HCT116 (cell line): ENCODE measurements at regions not wholly inside any gene's neighbourhood (a gene's known extent, or its start where the extent isn't known, plus 50 kb on each side); places are given as distances from the start of the nearest gene placed in this dataset.
A peak's percentile ranks its signal among the peaks of the same experiment; 100 is the strongest.

ENCODE experiments used
- ATAC-seq: fragments of 200-7000 bp; cut with Tn5 transposase; 2 replicates; pipeline ENCODE4 v1.9.1; 2020; ENCODE audit warnings: mild to moderate bottlenecking, moderate library complexity
- BruUV-seq: library from RNA; stranded (reverse); fragments of 400-500 nt; replicated peaks from 2 replicates; lab custom pipeline; 2021; lab: Mats Ljungman, UMichigan
- CTCF ChIA-PET: fragments of 300-600 bp; sonication (Branson Sonifier 250); formaldehyde crosslinking; loops from one replicate; lab custom pipeline; 2021; ENCODE audit warnings: antibody characterized with exemption; lab: Charles Lee
- POLR2A ChIA-PET: fragments of 300-600, 350-600 bp; sonication (Branson Sonifier 250); formaldehyde crosslinking; loops from one replicate; lab custom pipeline; 2021; ENCODE audit warnings: antibody characterized with exemption; lab: Charles Lee
- RAD21 ChIA-PET, 2 experiments: fragments of 300-600 bp; sonication (Branson Sonifier 250); formaldehyde crosslinking; loops; one replicate each; lab custom pipeline; 2023; ENCODE audit warnings: low total read pairs in 2 of 2; ENCODE audit not compliant: uncharacterized antibody in 2 of 2, unreplicated experiment in 2 of 2, low non-redundant PET in 1 of 2; lab: Charles Lee
- DNase-seq: peaks from one replicate; pipeline ENCODE4 v3.0.0-alpha.2; 2010; ENCODE audit warnings: low read depth, low spot score
- H2AFZ ChIP-seq: fragments of 200-600 bp; shearing (Covaris generic), sonication (generic); 2 replicates; pipeline ENCODE4 v1.6.1; 2017; ENCODE audit warnings: low read depth, mixed run types, mixed read lengths, antibody characterized with exemption, low read length; ENCODE audit not compliant: poor library complexity, severe bottlenecking
- H3K27ac ChIP-seq: 2 replicates; pipeline ENCODE4 v1.5.1; 2012; ENCODE audit warnings: low read depth, low read length
- H3K27me3 ChIP-seq: fragments of 200-600 bp; sonication (generic); 2 replicates; pipeline ENCODE4 v1.6.1; 2016; ENCODE audit warnings: mixed run types, low read length, mixed read lengths; ENCODE audit not compliant: insufficient read depth
- H3K36me3 ChIP-seq, 2 experiments: fragments of 200-500 bp in 1 of 2; fragments of 200-600 bp in 1 of 2; sonication (Bioruptor generic) in 1 of 2; sonication (generic) in 1 of 2; 2 replicates each; pipeline versions ENCODE4 v1.5.1 to v1.6.1; 2014 to 2016; ENCODE audit warnings: low read length in 2 of 2, inconsistent platforms in 1 of 2, mixed read lengths in 1 of 2, mixed run types in 1 of 2; ENCODE audit not compliant: insufficient read depth in 2 of 2, control insufficient read depth in 1 of 2
- H3K4me1 ChIP-seq, 2 experiments: fragments of 200-600 bp in 1 of 2; sonication (generic) in 1 of 2; 2 replicates each; pipeline versions ENCODE4 v1.5.1 to v1.6.1; 2012 to 2017; ENCODE audit warnings: low read length in 2 of 2, inconsistent platforms in 1 of 2, mild to moderate bottlenecking in 1 of 2, mixed read lengths in 1 of 2, mixed run types in 1 of 2, moderate library complexity in 1 of 2; ENCODE audit not compliant: insufficient read depth in 2 of 2, control insufficient read depth in 1 of 2
- H3K4me2 ChIP-seq: fragments of 200-600 bp; sonication (generic); 2 replicates; pipeline ENCODE4 v1.6.1; 2017; ENCODE audit warnings: mixed run types, low read length, mixed read lengths
- H3K4me3 ChIP-seq, 2 experiments: fragments of 200-600 bp in 1 of 2; sonication (generic) in 1 of 2; replicated peaks in 1 of 2; 2 replicates each; pipeline ENCODE4 v1.5.1; 2011 to 2016; ENCODE audit warnings: low read length in 2 of 2, control low read depth in 1 of 2, low read depth in 1 of 2, mild to moderate bottlenecking in 1 of 2, mixed read lengths in 1 of 2, mixed run types in 1 of 2
- H3K79me2 ChIP-seq: fragments of 200-600 bp; sonication (generic); 2 replicates; pipeline ENCODE4 v1.6.1; 2017; ENCODE audit warnings: mild to moderate bottlenecking, mixed run types, low read length, moderate library complexity, mixed read lengths; ENCODE audit not compliant: insufficient read depth
- H3K9ac ChIP-seq: fragments of 200-600 bp; sonication (generic); 2 replicates; pipeline ENCODE4 v1.6.1; 2016; ENCODE audit warnings: low read length, mixed read lengths
- H3K9me2 ChIP-seq: fragments of 200-600 bp; sonication (generic), shearing (Covaris generic); 2 replicates; pipeline ENCODE4 v1.6.1; 2017; ENCODE audit warnings: mixed run types, mild to moderate bottlenecking, moderate library complexity; ENCODE audit not compliant: insufficient read depth
- H3K9me3 ChIP-seq, 2 experiments: fragments of 200-500 bp in 1 of 2; fragments of 200-600 bp in 1 of 2; sonication (Bioruptor generic) in 1 of 2; sonication (generic) in 1 of 2; 2 replicates each; pipeline ENCODE4 v1.6.1; 2014 to 2017; ENCODE audit warnings: low read length in 2 of 2, mixed read lengths in 2 of 2, inconsistent platforms in 1 of 2, low read depth in 1 of 2, mild to moderate bottlenecking in 1 of 2, mixed run types in 1 of 2, moderate library complexity in 1 of 2; ENCODE audit not compliant: control insufficient read depth in 1 of 2, insufficient read depth in 1 of 2
- H4K20me1 ChIP-seq: fragments of 200-600 bp; sonication (generic), shearing (Covaris generic); 2 replicates; pipeline ENCODE4 v1.6.1; 2017; ENCODE audit warnings: mixed run types, mild to moderate bottlenecking, moderate library complexity; ENCODE audit not compliant: insufficient read depth
- CEBPB ChIP-seq: IDR thresholded peaks from 2 replicates; pipeline ENCODE4 v1.6.1; 2012; ENCODE audit warnings: low read depth
- EGR1 ChIP-seq: IDR thresholded peaks from 2 replicates; pipeline ENCODE4 v1.6.1; 2012; ENCODE audit warnings: low read depth
- POLR2AphosphoS5 ChIP-seq: IDR thresholded peaks from 2 replicates; pipeline ENCODE4 v1.6.1; 2011; ENCODE audit warnings: mild to moderate bottlenecking, low read depth, low read length, moderate library complexity
- SP1 ChIP-seq: IDR thresholded peaks from 2 replicates; pipeline ENCODE4 v1.6.1; 2012; ENCODE audit warnings: low read depth
- TCF7L2 ChIP-seq: IDR thresholded peaks from 2 replicates; pipeline ENCODE4 v1.7.0; 2011; ENCODE audit warnings: borderline replicate concordance, inconsistent platforms; ENCODE audit not compliant: insufficient read depth, insufficient read length; ENCODE audit errors: extremely low read depth
- intact Hi-C: fragments of 100-400 bp; cut with micrococcal nuclease; formaldehyde crosslinking; loops from 2 replicates; pipeline ENCODE4 v1.10.0; 2022
- TF ChIP-seq, protein P1 (sequence below), 3 experiments: fragments of 200-600 bp in 1 of 3; sonication (generic) in 1 of 3; IDR thresholded peaks in 2 of 3; conservative IDR thresholded peaks in 1 of 3; 2 replicates each; pipeline ENCODE4 v1.5.1; 2012 to 2017; ENCODE audit warnings: low read depth in 2 of 3, low read length in 2 of 3, antibody characterized with exemption in 1 of 3, borderline replicate concordance in 1 of 3, control low read depth in 1 of 3, mild to moderate bottlenecking in 1 of 3, mixed read lengths in 1 of 3, mixed run types in 1 of 3, moderate library complexity in 1 of 3; ENCODE audit not compliant: insufficient read depth in 1 of 3
- TF ChIP-seq, protein P2 (sequence below): IDR thresholded peaks from 2 replicates; pipeline ENCODE4 v1.6.1; 2012

DNA sequence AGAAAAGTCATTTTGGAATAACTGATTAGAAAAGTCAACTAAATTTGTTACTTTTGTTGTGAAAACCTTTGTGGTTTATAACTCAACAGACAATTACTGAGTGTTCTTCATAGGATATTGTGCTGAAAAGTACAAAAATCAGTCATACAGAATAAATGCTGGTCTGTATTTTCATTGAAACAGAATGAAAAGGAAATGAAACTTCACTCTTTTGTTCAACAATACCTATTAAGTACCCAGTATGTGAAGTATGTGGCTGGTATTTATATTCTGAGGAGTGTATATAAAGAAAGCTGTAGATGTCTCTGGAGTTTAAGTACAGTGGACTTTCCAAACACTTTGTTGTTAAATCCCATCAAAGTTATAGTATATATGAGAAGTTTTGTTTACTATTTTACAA is 828.4 kb upstream of the ATXN8OS start (continued):
- TF ChIP-seq, protein P1, sequence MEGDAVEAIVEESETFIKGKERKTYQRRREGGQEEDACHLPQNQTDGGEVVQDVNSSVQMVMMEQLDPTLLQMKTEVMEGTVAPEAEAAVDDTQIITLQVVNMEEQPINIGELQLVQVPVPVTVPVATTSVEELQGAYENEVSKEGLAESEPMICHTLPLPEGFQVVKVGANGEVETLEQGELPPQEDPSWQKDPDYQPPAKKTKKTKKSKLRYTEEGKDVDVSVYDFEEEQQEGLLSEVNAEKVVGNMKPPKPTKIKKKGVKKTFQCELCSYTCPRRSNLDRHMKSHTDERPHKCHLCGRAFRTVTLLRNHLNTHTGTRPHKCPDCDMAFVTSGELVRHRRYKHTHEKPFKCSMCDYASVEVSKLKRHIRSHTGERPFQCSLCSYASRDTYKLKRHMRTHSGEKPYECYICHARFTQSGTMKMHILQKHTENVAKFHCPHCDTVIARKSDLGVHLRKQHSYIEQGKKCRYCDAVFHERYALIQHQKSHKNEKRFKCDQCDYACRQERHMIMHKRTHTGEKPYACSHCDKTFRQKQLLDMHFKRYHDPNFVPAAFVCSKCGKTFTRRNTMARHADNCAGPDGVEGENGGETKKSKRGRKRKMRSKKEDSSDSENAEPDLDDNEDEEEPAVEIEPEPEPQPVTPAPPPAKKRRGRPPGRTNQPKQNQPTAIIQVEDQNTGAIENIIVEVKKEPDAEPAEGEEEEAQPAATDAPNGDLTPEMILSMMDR (IDR thresholded peaks at IDR 0.05 in 2 of 3, conservative IDR thresholded peaks at IDR 0.05 in 1 of 3; ENCODE audit: borderline replicate concordance in 1 of 3, insufficient read depth in 1 of 3, low read depth in 2 of 3, low read length in 2 of 3) = no peak
- no peak for TF ChIP-seq POLR2AphosphoS5
- TF ChIP-seq TCF7L2 = no peak

DNA sequence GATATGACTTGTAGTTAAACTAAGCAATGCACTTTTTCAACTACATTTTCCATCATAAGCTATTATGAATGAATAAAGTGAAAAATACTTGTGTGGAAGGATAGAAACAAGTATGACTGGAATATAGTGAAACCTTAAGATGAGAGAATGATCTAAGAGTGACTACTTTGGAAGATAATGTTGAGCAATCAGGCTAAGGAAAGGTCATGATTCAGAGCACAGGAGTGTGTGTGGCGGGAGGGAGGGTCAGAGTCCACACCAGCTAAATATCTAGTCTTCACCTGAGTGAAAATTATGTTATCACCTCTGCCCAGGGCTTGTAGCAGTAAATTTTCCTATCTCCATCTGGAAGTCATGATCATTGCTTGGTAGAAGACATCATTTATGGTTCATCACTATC is 833.4 kb upstream of the ATXN8OS start:
- ChIA-PET RAD21 (no interaction called here), CTCF (no interaction called here), POLR2A (no interaction called here)
- Histone ChIP-seq H3K4me1 (peaks cover 0 to 3% of the 10 kb centered on the region in 2 experiments; a peak in 1 of 4 replicates), H3K79me2 (no peaks in the 10 kb centered on the region), H4K20me1 (no peaks in the 10 kb centered on the region), H3K9me3 (no peaks in the 10 kb centered on the region), H3K27ac (no peak overlapping the region), H3K4me2 (no peak overlapping the region; the same call in 1 of the 2 replicates), H3K36me3 (no peaks in the 10 kb centered on the region), H3K4me3 (no peak overlapping the region), H2AFZ (no peak overlapping the region), H3K9me2 (no peaks in the 10 kb centered on the region), H3K27me3 (no peaks in the 10 kb centered on the region), H3K9ac (no peak overlapping the region)
- no TSS peak for BruUV-seq
- intact Hi-C loops = no loop called here
- ATAC-seq (no peak), DNase-seq (no peak)
- TF ChIP-seq EGR1 (no peak), SP1 (no peak), CEBPB (0 out of 2 replicates have a peak, but pooled peaks have one; percentile 47)
- TF ChIP-seq, protein P2, sequence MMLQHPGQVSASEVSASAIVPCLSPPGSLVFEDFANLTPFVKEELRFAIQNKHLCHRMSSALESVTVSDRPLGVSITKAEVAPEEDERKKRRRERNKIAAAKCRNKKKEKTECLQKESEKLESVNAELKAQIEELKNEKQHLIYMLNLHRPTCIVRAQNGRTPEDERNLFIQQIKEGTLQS = no peak
